CD4-positive, alpha-beta T cell (primary cell): ENCODE measurements at regions not wholly inside any gene's neighbourhood (a gene's known extent, or its start where the extent isn't known, plus 50 kb on each side); places are given as distances from the start of the nearest gene placed in this dataset.
"Not testable (repeated sequence)": the region's sequence is repeated elsewhere in the genome, so short reads cannot be mapped to it uniquely, and the experiment has no call there.

Experiments
- ATAC-seq: fragments of 200-7000 bp; cut with Tn5 transposase; one replicate; pipeline ENCODE4 v1.10.0; 2022; ENCODE audit warnings: mild to moderate bottlenecking; ENCODE audit not compliant: poor library complexity
- CTCF ChIA-PET: fragments of 350-600 bp; sonication (Branson Sonifier 250); formaldehyde crosslinking; loops from one replicate; lab custom pipeline; 2021; ENCODE audit warnings: antibody characterized with exemption, inconsistent platforms; lab: Charles Lee
- POLR2A ChIA-PET: fragments of 350-600 bp; sonication (Branson Sonifier 250); formaldehyde crosslinking; loops from one replicate; lab custom pipeline; 2021; ENCODE audit warnings: antibody characterized with exemption, inconsistent platforms; lab: Charles Lee
- DNase-seq, 14 experiments: peaks; one replicate each; pipeline ENCODE4 v3.0.0-alpha.2; 2013 to 2020; ENCODE audit warnings: mixed read lengths in 2 of 14
- H3K27ac ChIP-seq, 2 donors: one replicate each; pipeline versions ENCODE4 v1.5.1 to v1.7.0; 2013; ENCODE audit warnings: low read length in 2 of 2, low read depth in 1 of 2, mild to moderate bottlenecking in 1 of 2
- H3K27me3 ChIP-seq, 2 experiments: 1 replicate in 1 of 2; 2 replicates in 1 of 2; pipeline versions ENCODE4 v1.6.1 to v1.7.0; 2013; ENCODE audit warnings: low read length in 2 of 2, control low read depth in 1 of 2, mild to moderate bottlenecking in 1 of 2, moderate library complexity in 1 of 2; ENCODE audit not compliant: insufficient read depth in 2 of 2, control insufficient read depth in 1 of 2
- H3K36me3 ChIP-seq: one replicate; pipeline ENCODE4 v1.6.1; 2013; ENCODE audit warnings: low read length, control low read depth; ENCODE audit not compliant: insufficient read depth
- H3K4me1 ChIP-seq: one replicate; pipeline ENCODE4 v1.6.1; 2013; ENCODE audit warnings: low read length, control low read depth; ENCODE audit not compliant: insufficient read depth
- H3K4me3 ChIP-seq: one replicate; pipeline ENCODE4 v1.5.1; 2013; ENCODE audit warnings: mild to moderate bottlenecking, low read length, moderate library complexity
- H3K9me3 ChIP-seq, 2 experiments: 1 replicate in 1 of 2; 2 replicates in 1 of 2; pipeline versions ENCODE4 v1.6.1 to v1.7.0; 2013; ENCODE audit warnings: low read length in 2 of 2, mild to moderate bottlenecking in 2 of 2, control low read depth in 1 of 2, moderate library complexity in 1 of 2; ENCODE audit not compliant: control insufficient read depth in 1 of 2, insufficient read depth in 1 of 2
- H3K27ac Mint-ChIP-seq: one replicate; pipeline ENCODE4 v1.8.0; 2020; ENCODE audit warnings: mixed read lengths
- H3K27me3 Mint-ChIP-seq: one replicate; pipeline ENCODE4 v1.8.0; 2021; ENCODE audit warnings: mixed read lengths
- H3K36me3 Mint-ChIP-seq: one replicate; pipeline ENCODE4 v1.8.0; 2021; ENCODE audit warnings: low read depth, mixed read lengths
- H3K4me1 Mint-ChIP-seq: one replicate; pipeline ENCODE4 v1.8.0; 2021; ENCODE audit warnings: low read depth, mixed read lengths
- H3K4me3 Mint-ChIP-seq: one replicate; pipeline ENCODE4 v1.8.0; 2020; ENCODE audit warnings: mild to moderate bottlenecking, mixed read lengths
- H3K9me3 Mint-ChIP-seq: one replicate; pipeline ENCODE4 v1.8.0; 2020; ENCODE audit warnings: mixed read lengths
- intact Hi-C, 2 experiments: fragments of 100-400 bp; cut with DNase I in 1 of 2; cut with micrococcal nuclease in 1 of 2; formaldehyde crosslinking; loops; one replicate each; pipeline versions ENCODE4 v1.15.1 to v1.9.0; 2023 to 2025; cut with DNase I, micrococcal nuclease
- TF ChIP-seq, protein P1 (sequence below): fragments of 200-600 bp; IDR thresholded peaks from one replicate; pipeline ENCODE4 v1.8.0; 2022; ENCODE audit warnings: antibody characterized with exemption, mild to moderate bottlenecking

DNA sequence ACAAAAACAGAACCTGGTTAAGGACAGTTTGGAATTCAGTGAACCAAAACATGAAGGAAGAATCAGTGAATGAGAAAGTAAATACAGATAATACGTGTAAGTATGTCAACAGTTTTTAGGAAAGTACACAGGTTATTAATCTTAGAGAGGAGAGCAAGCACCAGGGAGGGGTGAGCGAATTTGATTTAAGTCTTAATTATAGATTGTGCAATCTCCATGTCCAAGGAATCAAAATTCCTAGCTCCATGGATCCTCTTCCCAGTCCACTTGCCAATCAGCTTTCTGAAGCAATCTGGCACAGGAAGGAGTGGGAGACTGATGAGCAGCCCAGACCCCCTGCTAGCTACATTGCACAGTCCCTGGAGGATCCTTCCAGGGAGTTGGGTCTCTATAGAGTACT lies 346.4 kb downstream of the SETD4 start:
- H3K27me3 Mint-ChIP-seq, result peaks cover 26% of the 10 kb centered on the region
- CTCF ChIA-PET, result no interaction called here

DNA sequence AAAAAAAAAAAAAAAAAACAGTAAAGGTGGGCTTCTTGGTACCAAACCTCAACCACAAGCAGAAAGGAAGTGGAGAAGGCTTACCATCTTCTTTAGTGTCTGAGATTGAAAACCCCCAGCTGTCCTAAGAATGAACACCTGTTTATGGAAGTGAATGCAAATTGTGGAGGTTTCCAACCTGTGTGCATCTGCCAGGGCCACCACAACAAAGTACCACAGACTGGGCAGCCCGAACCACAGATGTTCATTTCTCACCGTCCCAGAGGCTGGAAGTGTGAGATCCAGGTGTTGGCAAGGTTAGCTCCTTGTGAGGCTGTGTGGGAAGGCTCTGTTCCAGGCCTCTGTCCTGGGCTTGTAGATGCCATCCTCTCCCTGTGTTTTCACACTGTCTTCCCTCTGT lies 348.7 kb downstream of the SETD4 start:
- H3K4me1 Mint-ChIP-seq, result no peaks in the 10 kb centered on the region
- Histone ChIP-seq H3K4me1 (no peaks in the 10 kb centered on the region), H3K27ac (no peak overlapping the region), H3K27me3 (peaks cover 0 to 8% of the 10 kb centered on the region in 2 experiments), H3K4me3 (no peak overlapping the region), H3K36me3 (no peaks in the 10 kb centered on the region), H3K9me3 (no peaks in the 10 kb centered on the region)
- TF ChIP-seq, protein P1, sequence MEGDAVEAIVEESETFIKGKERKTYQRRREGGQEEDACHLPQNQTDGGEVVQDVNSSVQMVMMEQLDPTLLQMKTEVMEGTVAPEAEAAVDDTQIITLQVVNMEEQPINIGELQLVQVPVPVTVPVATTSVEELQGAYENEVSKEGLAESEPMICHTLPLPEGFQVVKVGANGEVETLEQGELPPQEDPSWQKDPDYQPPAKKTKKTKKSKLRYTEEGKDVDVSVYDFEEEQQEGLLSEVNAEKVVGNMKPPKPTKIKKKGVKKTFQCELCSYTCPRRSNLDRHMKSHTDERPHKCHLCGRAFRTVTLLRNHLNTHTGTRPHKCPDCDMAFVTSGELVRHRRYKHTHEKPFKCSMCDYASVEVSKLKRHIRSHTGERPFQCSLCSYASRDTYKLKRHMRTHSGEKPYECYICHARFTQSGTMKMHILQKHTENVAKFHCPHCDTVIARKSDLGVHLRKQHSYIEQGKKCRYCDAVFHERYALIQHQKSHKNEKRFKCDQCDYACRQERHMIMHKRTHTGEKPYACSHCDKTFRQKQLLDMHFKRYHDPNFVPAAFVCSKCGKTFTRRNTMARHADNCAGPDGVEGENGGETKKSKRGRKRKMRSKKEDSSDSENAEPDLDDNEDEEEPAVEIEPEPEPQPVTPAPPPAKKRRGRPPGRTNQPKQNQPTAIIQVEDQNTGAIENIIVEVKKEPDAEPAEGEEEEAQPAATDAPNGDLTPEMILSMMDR, result no peak
- H3K36me3 Mint-ChIP-seq, result no peaks in the 10 kb centered on the region
- ChIA-PET POLR2A (no interaction called here), CTCF (no interaction called here)
- DNase-seq (no peak), ATAC-seq (no peak)
- H3K27me3 Mint-ChIP-seq, result peaks cover 28% of the 10 kb centered on the region
- intact Hi-C loops, result no loop called here
- no peaks in the 10 kb centered on the region for H3K9me3 Mint-ChIP-seq
- no peak overlapping the region for H3K4me3 Mint-ChIP-seq
- no peak overlapping the region for H3K27ac Mint-ChIP-seq

More for the DNA sequence above, 346.4 kb downstream of the SETD4 start:
- Histone ChIP-seq H3K36me3 (no peaks in the 10 kb centered on the region), H3K27me3 (peaks cover 0 to 8% of the 10 kb centered on the region in 2 experiments), H3K27ac (no peak overlapping the region), H3K9me3 (no peaks in the 10 kb centered on the region), H3K4me3 (no peak overlapping the region), H3K4me1 (no peaks in the 10 kb centered on the region)
- Mint-ChIP-seq H3K4me3 (no peak overlapping the region), H3K36me3 (no peaks in the 10 kb centered on the region), H3K27ac (no peak overlapping the region), H3K4me1 (no peaks in the 10 kb centered on the region), H3K9me3 (no peaks in the 10 kb centered on the region)
- DNase-seq (no peak), ATAC-seq (no peak)
- intact Hi-C loops, result no loop called here
- TF ChIP-seq, protein P1, result no peak
- POLR2A ChIA-PET, result no interaction called here

- Histone ChIP-seq H3K36me3 (no peaks in the 10 kb centered on the region), H3K4me1 (no peaks in the 10 kb centered on the region), H3K4me3 (no peak overlapping the region), H3K9me3 (no peaks in the 10 kb centered on the region), H3K27ac (no peak overlapping the region), H3K27me3 (peaks cover 0 to 8% of the 10 kb centered on the region in 2 experiments)
- H3K36me3 Mint-ChIP-seq, result no peaks in the 10 kb centered on the region
- no peak for ATAC-seq
- no peak overlapping the region for H3K4me3 Mint-ChIP-seq
- POLR2A ChIA-PET, result no interaction called here
- intact Hi-C loops, result no loop called here
- peaks cover 33% of the 10 kb centered on the region for H3K27me3 Mint-ChIP-seq
- TF ChIP-seq, protein P1, result no peak
- no peak overlapping the region for H3K27ac Mint-ChIP-seq
- CTCF ChIA-PET, result no interaction called here
- no peaks in the 10 kb centered on the region for H3K4me1 Mint-ChIP-seq
- H3K9me3 Mint-ChIP-seq, result no peaks in the 10 kb centered on the region
- DNase-seq, result no peak
Measured at GRCh38 chr21:35711213-35711612, 349.1 kb downstream of the SETD4 start.

DNA sequence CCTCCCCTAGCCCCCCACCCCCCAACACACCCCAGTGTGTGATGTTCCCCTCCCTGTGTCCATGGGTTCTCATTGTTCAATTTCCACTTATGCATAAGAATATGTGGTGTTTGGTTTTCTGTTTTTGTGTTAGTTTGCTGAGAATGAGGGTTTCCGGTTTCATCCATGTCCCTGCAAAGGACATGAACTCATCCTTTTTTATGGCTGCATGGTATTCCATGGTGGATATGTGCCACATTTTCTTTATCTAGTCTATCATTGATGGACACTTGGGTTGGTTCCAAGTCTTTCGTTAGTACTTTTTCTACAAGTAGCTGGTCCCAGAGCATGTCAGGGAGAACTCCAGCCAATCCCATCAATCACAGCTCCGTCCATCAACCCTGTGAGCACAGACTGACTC lies 350.3 kb downstream of the SETD4 start:
- H3K27me3 Mint-ChIP-seq, result peaks cover 33% of the 10 kb centered on the region
- POLR2A ChIA-PET, H3K4me3 Mint-ChIP-seq, ATAC-seq, H3K9me3 ChIP-seq, H3K4me3 ChIP-seq, H3K27ac Mint-ChIP-seq, intact Hi-C loops, H3K27me3 ChIP-seq, H3K36me3 ChIP-seq, H3K9me3 Mint-ChIP-seq, H3K4me1 Mint-ChIP-seq, H3K27ac ChIP-seq, CTCF ChIA-PET, H3K36me3 Mint-ChIP-seq, H3K4me1 ChIP-seq, DNase-seq: not testable (repeated sequence)
